ENCODE measurements at regions not wholly inside any gene's neighbourhood (a gene's known extent, or its start where the extent isn't known, plus 50 kb on each side); places are given as distances from the start of the nearest gene placed in this dataset.

GRCh38 chr4:73929278-73929677, 52.5 kb downstream of the PF4 start:
- H3K27me3 Mint-ChIP-seq (ENCODE audit: low read depth): peaks cover 5% of the 10 kb centered on the region
- H3K36me3 Mint-ChIP-seq (ENCODE audit: low read depth): peaks cover 2% of the 10 kb centered on the region
- H3K9me3 Mint-ChIP-seq: peaks cover 2% of the 10 kb centered on the region
- no peak overlapping the region for H3K27ac Mint-ChIP-seq
- no peak overlapping the region for H3K4me3 Mint-ChIP-seq
- no peaks in the 10 kb centered on the region for H3K4me1 Mint-ChIP-seq (ENCODE audit: low read depth)
- intact Hi-C loops (cut with micrococcal nuclease): no loop called here
- no peak for DNase-seq
- CTCF ChIA-PET: no interaction called here

GRCh38 chr4:73923631-73923937, 54.4 kb downstream of the CXCL1 start:
- intact Hi-C loops (cut with micrococcal nuclease): loop anchor here (1.0 kb wide), 1 partner anchor 195 kb away; no protein-coding TSS in a partner anchor
- H3K4me3 Mint-ChIP-seq: no peak overlapping the region
- no peaks in the 10 kb centered on the region for H3K4me1 Mint-ChIP-seq (ENCODE audit: low read depth)

DNA sequence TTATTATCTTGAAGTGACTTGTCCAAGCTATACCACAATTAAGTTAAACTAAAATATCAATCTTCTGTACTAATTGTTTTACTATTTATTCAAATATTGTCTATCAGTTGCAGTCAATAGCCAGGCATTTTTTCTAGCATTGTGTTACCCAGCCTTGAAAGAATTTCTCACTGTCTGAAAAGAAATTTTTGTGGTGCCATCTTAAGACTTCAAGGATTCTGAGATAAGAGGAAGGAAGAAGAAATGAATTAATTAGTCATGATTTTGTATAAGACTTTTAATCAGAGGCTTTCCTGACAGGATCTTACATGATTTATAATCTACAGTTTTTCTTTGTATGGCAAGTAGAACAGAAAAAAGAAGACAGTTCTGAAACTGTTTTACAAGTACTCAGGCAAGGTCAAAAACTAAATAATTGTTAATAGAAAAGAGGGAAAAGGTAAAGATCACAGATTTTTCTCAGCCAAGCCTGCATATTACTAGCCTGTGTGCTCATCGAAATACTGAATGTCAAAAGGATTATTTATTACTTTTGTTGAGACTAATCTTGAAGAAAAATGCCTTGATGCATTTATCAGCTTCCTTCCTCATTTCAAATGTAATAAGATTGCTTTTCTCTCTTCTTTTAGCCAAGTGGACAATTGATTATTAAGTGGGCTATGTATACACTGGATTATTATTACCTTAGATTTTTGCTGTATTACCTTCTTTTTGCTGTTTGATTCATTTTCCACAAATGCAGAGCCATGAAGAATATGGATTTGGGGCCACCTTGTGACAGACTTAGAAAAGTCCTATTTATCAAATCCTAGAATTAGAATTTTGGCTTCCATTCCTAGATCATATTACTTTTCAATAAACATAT, 53.8 kb downstream of the CXCL1 start:
- peaks cover 3% of the 10 kb centered on the region for H3K27me3 Mint-ChIP-seq (ENCODE audit: low read depth)

More at GRCh38 chr4:73923631-73923937, 54.4 kb downstream of the CXCL1 start:
- DNase-seq: no peak
- Mint-ChIP-seq H3K27me3 (ENCODE audit: low read depth) (peaks cover 3% of the 10 kb centered on the region), H3K9me3 (peaks cover 1% of the 10 kb centered on the region), H3K36me3 (ENCODE audit: low read depth) (no peaks in the 10 kb centered on the region), H3K27ac (no peak overlapping the region)
- CTCF ChIA-PET: no interaction called here

DNA sequence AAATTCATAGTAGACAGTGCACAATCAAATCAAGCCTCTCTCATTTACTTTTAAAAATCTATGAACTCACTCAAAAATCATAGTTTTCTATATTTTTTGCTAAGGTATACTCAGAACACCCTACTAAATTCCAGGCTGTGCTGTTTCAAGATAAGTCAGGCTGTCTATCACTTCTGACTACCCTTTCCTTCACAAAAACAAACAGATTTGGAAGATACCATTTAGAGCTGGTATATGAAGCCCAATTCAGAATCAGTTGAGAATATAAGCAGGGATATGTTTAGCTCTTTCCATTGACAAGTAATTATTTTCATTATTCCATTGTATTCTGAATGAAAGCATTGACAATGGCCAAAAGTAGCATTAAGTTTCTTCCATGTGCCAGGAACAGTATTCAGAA, 53.1 kb downstream of the CXCL1 start:
- peaks cover 3% of the 10 kb centered on the region for H3K27me3 Mint-ChIP-seq (ENCODE audit: low read depth)
- H3K36me3 Mint-ChIP-seq (ENCODE audit: low read depth): no peaks in the 10 kb centered on the region
- H3K9me3 Mint-ChIP-seq: peaks cover 1% of the 10 kb centered on the region
- intact Hi-C loops (cut with micrococcal nuclease): no loop called here
- DNase-seq: no peak
- no peak overlapping the region for H3K27ac Mint-ChIP-seq
- H3K4me1 Mint-ChIP-seq (ENCODE audit: low read depth): no peaks in the 10 kb centered on the region
- CTCF ChIA-PET: no interaction called here
- no peak overlapping the region for H3K4me3 Mint-ChIP-seq

More for the DNA sequence above, 53.8 kb downstream of the CXCL1 start:
- intact Hi-C loops (cut with micrococcal nuclease): loop anchor here (1.0 kb wide), 1 partner anchor 195 kb away; no protein-coding TSS in a partner anchor
- CTCF ChIA-PET: no interaction called here
- no peak overlapping the region for H3K27ac Mint-ChIP-seq
- H3K36me3 Mint-ChIP-seq (ENCODE audit: low read depth): no peaks in the 10 kb centered on the region
- H3K4me3 Mint-ChIP-seq: no peak overlapping the region
- no peaks in the 10 kb centered on the region for H3K4me1 Mint-ChIP-seq (ENCODE audit: low read depth)
- DNase-seq: no peak
- peaks cover 1% of the 10 kb centered on the region for H3K9me3 Mint-ChIP-seq
